CD4-positive, alpha-beta T cell treated with Interleukin-15 for 1 hour (primary cell): ENCODE measurements at regions not wholly inside any gene's neighbourhood (a gene's known extent, or its start where the extent isn't known, plus 50 kb on each side); places are given as distances from the start of the nearest gene placed in this dataset.
"Not testable (repeated sequence)": the region's sequence is repeated elsewhere in the genome, so short reads cannot be mapped to it uniquely, and the experiment has no call there.

Experiments
- DNase-seq: peaks from one replicate; pipeline ENCODE4 v3.0.0-alpha.2; 2020

- no peak for DNase-seq
Measured at GRCh38 chr2:219727771-219728429, 100.5 kb downstream of the SLC4A3 start.

- no peak for DNase-seq
Measured at GRCh38 chr2:219728991-219729487, 101.6 kb downstream of the SLC4A3 start.

- DNase-seq: no peak
Measured at GRCh38 chr2:219731173-219731572, 103.7 kb downstream of the SLC4A3 start.

DNA sequence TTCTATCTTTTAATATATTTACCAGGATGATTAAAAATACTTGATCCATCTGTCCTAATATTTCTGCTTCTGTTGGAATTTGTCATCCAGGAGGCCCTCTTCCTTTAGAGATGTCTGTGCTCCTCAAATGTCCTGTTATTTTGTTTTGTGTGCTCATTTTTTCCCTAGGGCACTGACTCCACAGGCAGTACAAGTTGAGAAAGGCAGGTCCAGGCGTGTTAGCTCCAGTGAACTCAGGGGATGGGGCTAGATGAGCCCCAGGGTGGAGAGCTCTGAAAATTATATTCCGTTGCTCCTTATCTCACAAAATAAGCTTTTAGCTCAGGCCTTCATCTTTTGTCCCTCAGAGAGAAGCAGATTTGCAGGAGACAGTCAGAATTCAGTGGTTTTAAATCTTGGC is 105.7 kb downstream of the SLC4A3 start:
- DNase-seq: no peak

DNA sequence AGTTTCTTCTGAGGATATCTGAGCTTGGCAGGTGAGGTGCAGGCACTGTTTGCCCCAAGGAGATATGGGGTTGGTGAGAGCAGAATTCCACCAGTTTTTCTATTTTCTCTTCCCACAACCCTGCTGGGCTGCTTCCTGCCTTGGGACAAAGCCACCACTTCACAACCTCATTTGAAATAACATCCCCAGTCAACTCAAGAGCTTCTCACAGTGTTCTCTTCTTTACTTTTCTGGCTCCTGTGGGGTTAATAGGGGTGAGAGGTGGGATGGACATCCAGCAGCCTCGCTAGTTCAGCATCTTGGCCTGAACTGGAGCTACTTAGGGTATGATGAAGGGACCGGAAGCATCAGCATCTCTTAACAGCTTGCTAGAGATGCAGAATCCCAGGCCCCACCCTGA is 106.3 kb downstream of the SLC4A3 start:
- no peak for DNase-seq

GRCh38 chr2:219736209-219736608 is 108.8 kb downstream of the SLC4A3 start:
- no peak for DNase-seq

DNA sequence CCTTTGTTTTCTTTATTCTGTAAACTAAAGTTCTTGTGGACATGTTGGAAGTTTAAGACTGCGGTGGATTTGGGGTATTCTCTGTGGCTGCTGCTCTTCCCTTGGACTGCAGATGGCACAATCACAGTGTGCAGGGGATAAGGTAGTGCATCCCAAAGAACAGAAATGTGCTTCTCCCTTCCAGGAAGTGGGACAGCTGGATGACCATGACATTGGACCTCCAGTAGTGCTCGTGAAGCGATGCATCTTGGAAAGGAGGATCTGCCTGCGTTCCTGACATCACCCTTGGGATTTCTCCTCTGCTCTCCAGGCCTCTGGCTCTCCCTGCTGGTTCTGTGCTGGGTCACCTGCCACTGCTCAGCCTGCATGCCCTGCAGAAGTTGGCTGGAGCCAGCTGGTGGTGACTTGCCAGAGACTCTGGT is 109.9 kb downstream of the SLC4A3 start:
- DNase-seq: no peak

DNA sequence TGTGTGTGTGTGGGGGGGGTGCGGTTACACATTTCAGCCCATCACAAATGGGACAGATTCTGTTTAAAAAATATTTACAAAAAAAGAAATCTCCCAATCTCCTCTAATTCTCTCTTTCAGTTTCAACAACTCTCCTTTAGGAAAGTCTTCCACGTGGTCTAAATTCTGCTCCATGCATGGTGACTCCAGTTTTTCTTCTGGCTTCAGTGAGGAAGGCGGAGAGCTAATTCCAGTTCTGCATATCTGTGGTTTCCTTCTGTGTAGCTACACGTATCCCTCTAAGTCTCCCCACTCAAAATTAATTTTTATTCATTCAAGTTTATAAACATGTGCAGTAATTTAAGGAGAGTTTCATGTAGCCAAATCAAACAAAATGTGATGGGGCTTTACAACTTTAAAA is 111.6 kb downstream of the SLC4A3 start:
- DNase-seq: no peak

GRCh38 chr2:219739866-219740440 is 112.5 kb downstream of the SLC4A3 start:
- no peak for DNase-seq

DNA sequence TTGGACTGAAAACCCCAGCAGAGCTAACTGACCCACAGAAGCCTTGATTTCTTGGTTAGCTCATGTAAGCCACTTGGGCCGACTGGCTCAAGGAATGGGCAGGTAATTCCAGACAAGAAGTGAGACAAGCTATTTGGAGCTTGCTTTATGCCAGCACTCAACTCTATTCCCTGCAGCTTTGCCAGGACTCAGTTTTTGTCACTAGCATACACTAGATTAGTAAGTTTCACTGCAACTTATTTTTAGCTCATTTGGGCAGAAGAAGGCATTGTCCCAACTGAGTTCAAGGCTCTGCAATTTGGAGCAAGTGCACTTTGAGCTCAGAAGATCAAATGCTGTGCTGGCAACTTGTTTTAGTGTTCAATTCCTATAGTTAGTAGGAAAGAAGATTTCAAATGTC is 116.1 kb downstream of the SLC4A3 start:
- DNase-seq: no peak

DNA sequence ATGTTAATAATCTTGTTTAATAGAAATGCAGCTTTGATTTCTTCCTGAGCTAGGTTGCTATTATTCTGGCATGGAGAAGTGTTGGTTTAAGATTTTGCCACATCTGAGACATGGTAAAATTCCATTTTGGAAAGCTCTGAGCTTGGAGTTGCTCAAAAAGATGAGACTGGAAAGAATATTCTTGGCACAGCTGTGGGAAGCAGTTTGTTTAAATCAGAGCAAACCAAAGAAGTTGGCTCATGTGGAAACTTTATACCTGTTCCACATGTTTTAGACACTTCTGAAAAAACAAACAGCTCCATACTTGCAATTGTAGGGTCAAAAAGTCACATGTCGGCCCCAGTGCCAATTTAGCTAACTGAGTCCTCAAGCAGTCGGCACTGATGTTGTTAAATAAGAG is 116.6 kb downstream of the SLC4A3 start:
- DNase-seq: no peak

DNA sequence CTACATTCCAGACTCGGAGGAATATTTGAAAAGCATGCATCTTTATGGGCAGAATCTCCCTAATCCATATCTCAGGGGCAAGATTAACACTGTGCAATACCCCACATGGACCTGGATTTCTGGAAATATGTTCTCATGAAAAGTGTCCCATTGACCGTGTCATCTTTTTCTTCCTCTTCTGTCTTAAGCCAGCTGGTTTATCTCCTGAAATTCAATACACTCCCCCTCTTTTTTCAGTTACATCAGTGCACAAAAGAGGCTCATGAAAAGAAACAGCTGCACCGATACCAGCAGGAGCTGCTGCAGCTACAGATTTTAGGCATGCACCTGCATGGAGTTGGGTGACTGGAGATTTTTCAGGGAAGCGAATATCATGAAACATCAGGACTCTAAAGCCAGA is 117.2 kb downstream of the SLC4A3 start:
- no peak for DNase-seq

DNA sequence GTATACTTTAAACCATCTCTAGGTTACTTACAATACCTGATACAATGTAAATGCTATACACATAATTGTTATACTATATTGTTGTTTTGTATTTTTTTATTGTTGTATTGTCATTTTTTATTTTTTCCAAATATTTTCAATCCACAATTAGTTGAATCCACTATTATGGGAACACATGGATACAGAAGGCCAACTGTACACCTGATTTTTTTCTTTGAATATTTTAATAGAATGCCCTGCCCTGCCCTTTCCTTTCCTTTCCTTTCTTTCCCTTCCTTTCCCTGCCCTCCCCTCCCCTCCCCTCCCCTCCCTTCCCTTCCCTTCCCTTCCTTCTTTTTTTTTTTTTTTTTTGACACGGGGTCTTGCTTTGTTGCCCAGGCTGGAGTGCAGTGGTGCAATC is 120.2 kb downstream of the SLC4A3 start:
- DNase-seq: no peak

GRCh38 chr2:219748671-219749570 is 121.5 kb downstream of the SLC4A3 start:
- DNase-seq: no peak

DNA sequence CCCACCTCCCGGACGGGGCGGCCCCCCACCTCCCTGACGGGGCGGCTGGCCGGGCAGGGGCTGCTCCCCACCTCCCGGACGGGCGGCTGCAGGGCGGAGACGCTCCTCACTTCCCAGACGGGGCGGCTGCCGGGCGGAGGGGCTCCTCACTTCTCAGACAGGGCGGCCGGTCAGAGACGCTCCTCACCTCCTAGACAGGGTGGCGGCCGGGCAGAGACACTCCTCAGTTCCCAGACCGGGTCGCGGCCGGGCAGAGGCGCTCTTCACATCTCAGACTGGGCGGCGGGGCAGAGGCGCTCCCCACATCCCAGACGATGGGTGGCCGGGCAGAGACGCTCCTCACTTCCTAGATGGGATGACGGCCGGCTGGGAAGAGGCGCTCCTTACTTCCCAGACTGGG is 123.7 kb downstream of the SLC4A3 start:
- DNase-seq: not testable (repeated sequence)

GRCh38 chr2:219752726-219753125 is 125.3 kb downstream of the SLC4A3 start:
- no peak for DNase-seq

GRCh38 chr2:219758907-219759680 is 131.7 kb downstream of the SLC4A3 start:
- no peak for DNase-seq

- DNase-seq: no peak
Measured at GRCh38 chr2:219759801-219760200, 132.4 kb downstream of the SLC4A3 start.

DNA sequence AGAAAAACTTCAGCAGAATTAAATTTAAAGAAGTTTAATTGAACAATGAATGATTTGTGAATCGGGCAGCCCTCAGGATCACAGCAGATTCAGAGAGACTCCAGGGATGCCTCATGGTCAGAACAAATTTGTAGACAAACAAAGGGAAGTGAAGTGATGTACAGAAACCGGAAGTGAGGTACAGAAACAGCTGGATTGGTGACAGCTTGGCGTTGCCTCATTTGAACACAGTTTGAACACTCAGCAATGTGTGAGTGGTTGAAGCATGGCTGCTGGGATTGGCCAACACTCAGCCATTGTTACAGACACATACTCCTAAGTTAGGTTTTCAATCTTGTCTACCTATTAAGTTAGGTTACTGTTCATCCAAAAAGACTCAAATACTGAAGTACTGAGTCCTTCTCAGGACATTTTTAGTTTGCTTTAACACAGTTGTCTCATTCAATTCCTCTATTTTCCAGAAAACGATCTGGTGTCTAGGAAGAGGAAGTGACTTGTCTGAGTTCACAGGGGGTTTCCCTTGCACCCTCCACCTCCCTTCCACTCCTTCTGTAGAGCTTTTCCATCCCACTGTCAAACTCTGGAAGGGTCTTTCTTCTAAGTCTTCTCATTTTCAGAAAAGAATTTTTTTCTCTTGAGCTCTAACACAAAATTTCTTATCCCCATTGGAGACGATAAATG is 137.9 kb downstream of the SLC4A3 start:
- DNase-seq: no peak

DNA sequence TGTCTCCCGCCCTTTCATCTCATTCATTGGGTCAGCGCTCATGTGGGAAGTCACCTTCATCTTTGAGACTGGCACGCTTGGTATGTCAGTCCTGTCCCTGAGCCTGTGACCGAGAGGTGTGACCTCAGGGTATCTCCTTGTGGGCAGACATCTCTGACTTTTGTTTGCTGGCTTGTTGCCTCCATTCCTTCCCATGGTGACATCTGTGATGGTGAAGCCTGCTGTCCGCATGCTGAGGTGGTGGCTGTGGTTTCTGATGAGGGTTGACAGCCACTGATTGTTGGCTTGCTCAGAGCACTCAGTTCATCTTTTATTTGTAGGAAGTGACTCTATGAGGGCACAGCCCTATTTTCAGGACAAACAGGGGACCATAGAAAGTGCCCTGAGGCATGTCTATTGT is 139.2 kb downstream of the SLC4A3 start:
- DNase-seq: no peak

DNA sequence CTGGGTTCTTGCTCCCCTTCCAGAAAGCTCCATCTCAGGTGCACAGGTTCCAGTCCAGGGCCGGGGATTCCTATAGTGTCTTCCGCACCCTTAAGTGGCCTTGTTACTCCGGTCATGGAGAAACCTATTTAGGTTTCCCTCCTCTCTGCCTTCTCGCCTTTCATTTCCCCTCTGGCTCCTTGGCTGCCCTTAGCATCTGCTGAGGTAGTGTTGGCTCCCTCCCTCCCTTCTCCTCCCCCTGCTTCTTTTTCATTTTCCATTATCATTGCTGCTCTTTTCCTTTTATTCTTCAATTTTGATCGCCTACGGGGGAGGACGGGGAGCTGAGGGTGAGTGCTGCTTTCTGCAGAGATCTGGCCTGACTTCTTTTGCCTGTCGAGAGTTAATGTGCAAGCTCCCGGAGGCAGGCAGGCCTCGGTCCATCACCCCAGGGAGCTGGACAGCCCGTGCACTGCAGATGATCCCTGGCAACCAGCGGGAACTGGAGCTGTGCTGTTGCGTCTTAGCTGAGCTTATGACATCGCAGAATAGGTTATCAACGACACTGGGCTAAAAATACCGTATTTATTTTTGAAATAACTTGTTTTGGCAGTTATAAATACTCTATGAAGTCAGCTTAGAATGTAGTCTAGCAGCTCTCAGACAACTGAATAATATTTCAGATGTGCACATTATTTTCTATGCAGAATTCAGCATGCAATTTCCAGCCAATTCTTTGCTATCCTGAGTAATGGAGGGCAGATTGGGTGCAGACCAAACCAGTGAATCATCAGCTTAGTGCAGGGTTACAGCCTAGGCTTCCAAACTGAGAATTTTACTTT is 141.9 kb downstream of the SLC4A3 start:
- no peak for DNase-seq
